ENCODE measurements at regions not wholly inside any gene's neighbourhood (a gene's known extent, or its start where the extent isn't known, plus 50 kb on each side); places are given as distances from the start of the nearest gene placed in this dataset.
"Not testable (repeated sequence)": the region's sequence is repeated elsewhere in the genome, so short reads cannot be mapped to it uniquely, and the experiment has no call there.

DNA sequence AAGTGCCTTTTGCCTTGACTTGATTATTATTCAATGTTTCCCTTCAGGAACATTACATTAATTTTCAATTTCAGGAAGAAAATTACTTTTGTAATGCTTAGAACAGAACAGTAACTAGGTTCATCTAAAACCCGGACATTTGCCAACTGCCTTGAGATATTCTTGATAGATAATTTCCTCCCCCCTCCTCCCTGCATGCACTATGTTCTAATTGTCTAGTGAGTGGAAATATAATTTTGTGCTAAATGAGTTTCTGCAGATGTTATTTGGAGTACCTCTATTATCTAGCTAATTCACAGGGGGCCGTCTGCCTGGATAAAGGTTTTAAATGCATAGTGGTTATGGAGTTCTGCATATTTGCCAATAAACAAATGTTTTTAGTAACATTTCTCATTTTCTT is 200.3 kb upstream of the SLC39A10 start:
- DNase-seq = no peak

DNA sequence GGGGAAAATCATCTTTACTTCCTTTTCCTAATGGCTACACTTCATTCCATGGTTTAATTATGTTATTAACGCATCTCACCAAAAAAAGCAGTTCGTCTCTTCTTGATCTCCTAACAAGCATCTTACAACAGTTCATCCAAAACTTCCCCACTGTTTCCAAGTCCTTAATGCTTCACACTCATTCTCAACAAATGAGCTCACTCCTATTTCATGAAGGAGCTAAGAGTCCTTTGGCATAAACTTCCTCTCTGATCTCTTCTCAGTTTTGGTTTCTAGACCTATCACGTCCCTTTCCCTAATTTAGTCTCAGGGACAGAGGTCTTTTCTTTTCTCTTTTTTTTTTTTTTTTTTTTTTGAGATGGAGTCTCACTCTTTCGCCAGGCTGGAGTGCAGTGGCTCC is 205.9 kb upstream of the SLC39A10 start:
- no peak for DNase-seq

DNA sequence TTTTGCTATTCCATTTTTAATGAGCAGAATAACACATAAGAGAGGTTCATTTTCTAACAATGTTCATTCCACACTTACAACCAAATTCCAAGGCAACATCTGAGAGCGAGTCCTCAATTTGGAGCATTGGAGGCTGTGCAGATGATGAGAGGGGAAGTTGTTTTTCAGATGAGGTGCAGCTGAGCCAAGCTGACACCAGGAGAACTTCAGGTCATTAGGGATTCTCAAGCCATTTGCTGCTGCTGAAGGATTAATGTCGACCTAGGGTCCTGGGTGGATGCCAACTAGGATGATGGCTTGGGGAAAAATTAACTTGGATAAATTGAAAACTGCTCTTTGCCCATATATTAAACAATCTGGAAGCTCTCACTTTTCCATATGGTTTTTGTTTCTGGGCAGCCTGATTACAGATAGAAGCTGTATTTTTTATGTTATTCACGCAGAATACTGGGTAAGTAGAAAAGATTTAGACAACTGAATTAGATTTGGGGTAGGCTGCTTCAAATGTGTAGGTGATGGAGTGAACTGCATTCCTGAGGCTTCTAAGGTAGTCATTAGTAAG is 206.4 kb upstream of the SLC39A10 start:
- no peak for DNase-seq

DNA sequence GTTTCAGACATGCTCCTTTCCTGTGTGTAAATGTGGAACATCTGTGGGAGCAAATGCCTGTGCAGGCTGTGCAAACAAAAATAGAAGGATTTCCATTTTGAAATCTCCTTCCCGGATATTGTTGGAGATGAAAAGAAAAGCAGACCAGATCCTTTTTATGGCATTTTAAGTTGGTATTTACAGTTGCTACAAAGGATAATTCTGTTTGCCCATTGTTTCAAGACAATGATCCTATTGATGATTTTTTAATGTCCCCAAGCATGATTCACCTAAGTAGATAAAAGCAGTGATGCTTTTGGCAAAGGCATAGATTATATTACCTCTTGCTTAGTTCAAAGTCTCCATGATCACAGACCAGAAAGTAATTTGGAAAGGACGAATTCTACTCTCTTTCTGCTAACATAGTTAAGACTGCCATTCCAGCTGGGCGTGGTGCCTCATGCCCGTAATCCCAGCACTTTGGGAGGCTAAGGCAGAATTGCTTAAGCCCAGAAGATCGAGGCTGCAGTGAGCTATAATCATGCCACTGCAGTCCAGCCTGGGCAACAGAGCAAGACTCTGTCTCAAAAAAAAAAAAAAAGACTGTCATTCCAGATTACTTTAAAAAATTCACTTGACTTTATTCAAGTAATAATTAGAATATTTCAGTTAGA is 209.6 kb upstream of the SLC39A10 start:
- DNase-seq = no peak

DNA sequence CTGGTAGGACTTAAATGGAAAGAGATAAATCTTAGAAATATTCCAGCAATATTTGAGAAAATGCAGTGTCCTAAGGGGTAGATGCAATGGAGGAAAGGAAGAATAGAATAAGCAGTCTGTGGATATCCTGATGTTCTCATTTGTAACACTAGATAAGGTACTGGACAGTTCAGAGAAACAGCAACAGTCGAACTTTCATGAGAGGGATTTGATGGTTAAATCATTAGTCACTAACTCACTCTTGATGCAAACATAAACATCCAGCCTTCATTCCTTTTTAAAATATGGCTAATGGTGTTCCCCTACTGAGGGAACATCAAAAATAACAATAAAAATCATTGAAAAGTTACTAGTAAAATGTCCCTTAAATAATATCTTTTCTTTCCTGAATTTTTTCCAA is 211.4 kb upstream of the SLC39A10 start:
- DNase-seq = no peak

DNA sequence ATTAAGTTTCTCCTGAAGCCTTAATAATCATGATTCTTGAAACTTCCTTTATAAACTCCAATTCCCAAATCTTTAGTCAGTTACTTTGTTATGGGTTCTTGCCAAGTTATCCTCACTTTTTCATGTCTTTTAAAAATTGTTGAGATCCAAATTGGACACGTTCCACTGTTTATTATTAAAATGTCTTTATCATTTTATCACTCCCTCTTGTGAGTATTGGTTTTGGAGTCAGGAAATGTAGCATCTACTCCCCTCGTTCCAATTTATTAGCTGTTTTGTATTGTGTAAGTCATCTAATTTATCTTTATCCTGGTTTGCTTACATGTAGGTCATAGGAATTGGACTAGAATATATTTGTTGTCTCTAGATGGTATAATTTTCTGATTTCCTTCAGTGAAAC is 213.1 kb upstream of the SLC39A10 start:
- no peak for DNase-seq

DNA sequence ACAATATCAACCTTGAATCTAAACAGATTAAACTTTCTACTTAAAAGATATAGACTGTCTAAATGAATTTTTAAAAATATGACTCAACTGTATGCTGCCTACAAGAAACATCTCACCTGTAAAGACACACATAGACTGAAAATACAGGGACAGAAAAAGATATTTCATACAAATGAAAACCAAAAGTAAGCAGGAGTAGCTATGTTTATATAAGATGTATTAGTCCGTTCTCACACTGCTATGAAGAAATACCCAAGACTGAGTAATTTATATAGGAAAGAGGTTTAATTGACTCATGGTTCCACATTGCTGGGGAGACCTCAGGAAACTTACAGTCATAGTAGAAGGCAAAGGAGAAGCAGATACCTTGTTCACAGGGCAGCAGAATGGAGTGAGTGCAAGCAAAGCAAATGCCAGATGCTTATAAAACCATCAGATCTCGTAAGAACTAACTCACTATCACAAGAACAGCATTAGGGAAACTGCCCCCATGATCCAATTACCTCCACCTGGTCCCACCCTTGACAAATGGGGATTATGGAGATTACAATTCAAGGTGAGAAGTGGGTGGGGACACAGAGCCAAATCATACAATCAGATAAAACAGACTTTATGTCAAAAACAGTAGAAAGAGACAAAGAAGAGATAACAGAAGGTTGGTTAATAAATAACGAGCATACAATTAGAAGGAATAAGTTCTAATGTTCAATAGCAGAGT is 214.4 kb upstream of the SLC39A10 start:
- peak; percentile 30 for DNase-seq

DNA sequence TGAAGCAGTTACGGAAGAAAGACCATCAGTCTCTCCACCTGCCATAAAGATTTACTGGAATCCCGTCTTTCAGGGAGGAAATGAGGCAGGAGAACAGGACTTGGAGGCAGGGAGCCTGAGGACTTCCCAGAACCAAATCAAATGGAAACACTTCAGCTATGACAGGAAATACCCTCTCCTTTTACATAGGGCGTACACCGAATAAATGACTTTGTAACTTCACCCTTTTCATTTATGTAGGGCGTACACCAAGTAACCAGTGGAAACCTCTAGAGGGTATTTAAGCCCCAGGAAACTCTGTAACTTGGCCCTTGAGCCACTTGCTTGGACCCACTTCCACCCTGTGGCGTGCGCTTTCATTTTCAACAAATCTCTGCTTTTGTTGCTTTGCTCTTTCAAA is 218.3 kb upstream of the SLC39A10 start:
- no peak for DNase-seq

DNA sequence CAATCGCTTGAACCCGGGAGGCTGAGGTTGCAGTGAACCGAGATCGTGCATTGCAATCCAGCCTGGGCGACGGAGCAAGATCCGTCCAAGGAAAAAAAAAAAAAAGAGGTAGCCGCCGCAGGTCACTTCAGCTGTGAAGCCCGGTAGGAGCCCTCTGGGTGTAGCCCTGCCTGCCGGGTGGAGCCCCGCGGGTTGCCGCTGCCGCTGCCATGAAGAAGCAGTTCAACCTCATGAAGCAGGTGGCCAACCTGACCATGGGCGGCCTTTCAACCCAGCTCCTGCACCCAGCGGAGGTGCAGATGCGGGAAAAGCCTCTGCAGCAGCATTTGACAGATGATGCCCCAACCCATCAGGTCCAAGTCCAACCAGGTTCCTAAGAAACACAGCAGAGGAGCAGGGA is 219.5 kb upstream of the SLC39A10 start:
- no peak for DNase-seq

DNA sequence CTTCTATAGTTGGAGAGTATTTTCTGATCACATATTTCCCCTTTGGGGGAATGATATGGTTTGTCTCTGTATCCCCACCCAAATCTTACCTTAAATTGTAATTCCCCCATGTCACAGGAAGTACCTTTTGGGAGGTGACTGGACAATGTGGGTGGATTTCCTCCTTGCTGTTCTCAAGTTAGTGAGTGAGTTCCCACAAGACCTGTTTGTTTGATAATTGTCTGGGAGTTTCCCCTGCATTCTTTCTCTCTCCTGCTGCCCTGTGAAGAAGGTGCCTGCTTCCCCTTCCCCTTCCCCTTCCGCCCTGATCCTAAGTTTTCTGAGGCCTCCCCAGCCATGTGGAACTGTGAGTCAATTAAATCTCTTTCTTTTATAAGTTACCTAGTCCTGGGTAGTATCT is 222.7 kb upstream of the SLC39A10 start:
- no peak for DNase-seq

DNA sequence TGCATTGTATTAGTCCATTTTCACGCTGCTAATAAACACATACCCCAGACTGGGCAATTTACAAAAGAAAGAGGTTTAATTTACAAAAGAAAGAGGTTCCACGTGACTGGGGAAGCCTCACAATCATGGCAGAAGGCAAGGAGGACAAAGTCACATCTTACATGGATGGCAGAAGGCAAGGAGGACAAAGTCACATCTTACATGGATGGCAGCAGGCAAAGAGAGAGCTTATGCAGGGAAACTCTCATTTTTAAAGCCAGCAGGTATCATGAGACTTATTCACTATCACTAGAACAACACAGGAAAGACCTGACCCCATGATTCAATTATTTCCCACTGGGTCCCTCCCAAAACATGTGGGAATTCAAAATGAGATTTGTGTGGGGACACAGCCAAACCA is 223.3 kb upstream of the SLC39A10 start:
- DNase-seq = not testable (repeated sequence)

DNA sequence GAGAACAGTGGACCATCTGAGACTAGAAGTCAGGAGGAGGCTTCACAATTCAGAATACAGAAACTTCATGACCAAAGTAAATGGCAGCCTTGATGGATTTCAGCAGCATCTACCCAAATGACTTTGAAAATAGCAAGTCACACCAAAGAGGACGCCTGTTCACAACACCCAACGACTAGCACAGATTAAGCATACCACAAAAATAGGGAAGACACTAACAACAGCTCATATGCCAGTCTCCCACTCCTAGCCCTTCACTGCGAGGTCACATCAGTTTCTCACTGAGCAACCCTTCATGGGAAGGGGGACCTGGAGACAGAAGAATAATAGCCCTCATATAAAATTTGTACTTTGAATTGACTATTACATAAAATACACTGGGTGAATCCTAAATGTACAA is 228.4 kb upstream of the SLC39A10 start:
- DNase-seq = no peak

DNA sequence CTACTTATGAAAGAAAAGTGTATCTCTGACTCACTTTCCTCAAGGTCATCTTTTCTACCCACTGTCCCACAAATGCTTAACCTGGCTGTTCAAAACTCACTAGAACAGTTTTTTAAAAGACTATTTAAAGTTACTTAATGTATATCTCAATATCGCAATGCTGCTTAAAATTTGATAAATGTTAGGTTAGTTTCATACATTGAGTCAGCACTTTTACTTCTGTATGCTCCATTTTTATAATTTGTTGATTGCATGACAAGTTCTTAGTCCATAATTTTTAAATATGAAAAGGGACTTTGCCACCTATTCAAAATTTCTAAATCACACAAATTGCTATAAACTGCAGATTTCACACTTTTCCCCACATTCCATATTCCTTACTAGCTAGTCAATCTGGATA is 231.7 kb upstream of the SLC39A10 start:
- no peak for DNase-seq

DNA sequence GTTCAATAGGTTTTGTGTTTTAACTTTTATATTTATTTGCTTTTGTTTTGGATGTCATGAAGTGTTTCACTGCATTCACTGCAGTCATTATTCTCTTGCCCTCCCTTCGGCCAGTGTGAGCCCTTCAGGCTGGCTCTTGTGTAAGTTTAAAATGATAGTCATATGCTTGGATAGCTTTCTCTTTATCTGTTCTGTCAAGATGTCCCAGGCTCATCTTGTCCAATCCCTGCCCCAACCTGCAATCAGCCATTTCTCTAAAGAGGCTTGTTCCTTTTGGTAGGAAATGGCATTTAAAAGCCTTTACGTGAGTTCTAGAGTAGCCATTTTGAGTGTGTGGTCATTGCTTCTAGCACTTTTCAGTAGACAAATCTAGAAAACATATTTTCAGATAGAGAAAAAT is 238.0 kb upstream of the SLC39A10 start:
- DNase-seq = no peak

DNA sequence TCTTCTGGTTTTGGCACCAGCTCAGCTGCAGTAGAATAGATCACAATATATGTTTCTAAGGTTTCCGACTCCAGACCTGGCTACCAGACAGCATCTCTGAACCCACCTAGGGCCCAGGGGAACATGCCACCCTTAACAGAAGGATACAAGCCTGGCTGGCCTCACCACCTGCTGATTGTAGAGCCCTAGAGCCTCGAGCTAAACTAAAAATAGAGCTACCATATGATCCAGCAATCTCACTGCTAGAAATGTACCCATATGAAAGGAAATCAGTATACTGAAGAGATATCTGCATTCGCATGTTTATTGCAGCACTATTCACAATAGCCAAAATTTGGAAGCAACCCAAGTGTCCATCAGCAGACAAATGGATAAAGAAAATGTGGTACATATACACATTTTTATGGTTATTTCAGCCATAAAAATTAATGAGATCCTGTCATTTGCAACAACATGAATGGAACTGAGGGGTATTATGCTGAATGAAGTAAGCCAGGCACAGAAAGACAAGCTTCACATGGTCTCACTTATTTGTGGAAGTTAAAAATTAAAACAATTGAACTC is 242.4 kb upstream of the SLC39A10 start:
- no peak for DNase-seq

DNA sequence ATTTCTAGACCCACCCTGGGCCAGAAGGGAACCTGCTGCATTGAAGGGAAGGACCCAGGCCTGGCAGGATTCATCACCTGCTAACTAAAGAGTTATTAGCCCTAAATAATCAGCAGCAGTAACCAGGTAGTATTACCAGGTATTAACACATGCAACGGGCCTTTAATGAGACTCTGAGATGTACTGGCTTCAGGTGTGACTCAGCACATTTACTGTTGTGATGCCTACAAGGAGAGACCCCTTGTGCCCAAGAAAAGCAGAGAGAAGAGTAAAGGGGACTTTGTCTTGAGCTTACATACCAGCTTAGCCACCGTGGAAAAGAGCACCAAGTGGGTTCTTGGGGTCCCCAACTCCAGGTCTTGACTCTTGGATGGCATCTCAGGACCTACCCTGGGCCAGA is 243.1 kb upstream of the SLC39A10 start:
- no peak for DNase-seq

DNA sequence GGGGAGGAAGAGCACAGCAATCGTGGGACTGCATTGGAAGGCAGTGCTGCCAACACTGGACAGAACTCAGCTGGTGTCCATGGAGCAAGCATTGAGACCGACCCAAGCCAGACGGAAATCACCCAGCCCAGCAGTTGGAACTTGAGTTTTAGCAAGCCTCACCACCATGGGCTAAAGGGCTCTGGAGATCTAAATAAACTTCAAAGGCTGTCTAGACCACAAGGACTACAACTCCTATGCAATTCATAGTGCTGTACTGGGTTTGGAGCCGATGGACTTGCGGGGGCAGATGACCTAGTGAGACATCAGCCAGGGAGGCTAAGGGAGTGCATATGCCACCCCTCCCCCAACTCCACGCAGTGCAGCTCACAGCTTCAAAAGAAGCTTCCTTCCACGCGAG is 243.6 kb upstream of the SLC39A10 start:
- DNase-seq = no peak

DNA sequence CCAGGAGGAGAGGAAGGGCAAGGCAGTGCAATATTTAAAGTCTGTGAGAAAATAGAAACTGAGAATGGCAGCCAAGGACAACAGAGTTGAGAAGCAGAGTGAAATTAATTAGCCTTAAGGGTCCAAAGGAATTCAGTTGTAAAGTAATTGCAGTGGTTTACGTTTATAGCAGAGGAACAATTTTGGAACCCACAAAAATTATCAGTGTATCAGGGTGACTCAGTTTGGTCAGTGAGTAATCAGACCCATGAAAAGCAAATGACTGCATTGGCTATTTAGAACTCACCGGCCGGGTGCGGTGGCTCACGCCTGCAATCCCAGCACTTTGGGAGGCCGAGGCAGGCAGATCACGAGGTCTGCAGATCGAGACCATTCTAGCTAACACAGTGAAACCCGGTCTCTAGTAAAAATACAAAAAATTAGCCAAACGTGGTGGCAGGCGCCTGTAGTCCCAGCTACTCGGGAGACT is 245.8 kb upstream of the SLC39A10 start:
- peak; percentile 11 for DNase-seq

DNA sequence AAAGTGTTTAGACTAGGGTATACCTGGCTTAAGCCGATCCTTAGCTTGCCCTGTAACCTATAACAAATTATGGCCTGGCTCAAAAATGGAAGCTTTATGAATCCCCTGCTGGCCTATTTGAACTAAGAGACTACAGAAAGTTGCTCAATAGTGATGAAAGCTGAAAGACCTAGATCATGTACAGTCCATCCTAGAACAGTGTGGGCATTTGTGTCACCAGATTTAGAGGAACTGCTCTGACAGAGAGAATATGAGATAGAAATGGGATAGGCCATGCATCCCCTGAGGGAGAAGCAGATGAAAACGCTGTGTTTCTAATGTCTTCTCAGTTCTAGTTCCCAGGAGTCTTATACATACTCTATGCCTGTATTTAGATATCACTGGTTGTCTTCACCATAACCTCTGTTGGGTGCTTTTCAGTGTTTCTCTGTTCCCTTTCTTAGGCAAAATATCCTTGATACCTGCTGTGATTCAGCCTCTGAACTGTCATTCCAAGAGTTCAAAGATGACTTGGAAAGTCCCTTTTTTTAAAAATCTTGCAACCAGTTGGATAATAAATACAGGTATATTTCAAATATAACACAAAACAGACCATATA is 246.9 kb upstream of the SLC39A10 start:
- no peak for DNase-seq

DNA sequence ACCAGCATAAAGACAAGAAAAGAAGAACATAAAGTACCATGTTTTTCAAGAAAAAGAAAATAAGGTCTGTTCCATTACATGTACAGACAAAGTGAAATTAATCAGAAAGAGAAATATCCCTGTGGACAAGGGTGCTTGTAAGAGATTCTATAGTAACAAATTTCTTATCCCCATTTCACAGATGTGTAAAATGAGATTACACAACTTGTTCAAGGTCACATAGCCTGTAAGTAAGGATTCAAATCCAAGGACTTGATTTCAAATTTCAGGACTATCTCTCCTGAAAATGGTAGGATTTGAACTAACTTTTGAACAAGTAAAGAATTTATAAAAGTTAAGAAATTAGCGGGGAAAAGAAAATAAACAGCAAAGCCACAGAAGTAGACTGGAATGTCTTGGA is 248.2 kb upstream of the SLC39A10 start:
- no peak for DNase-seq

DNA sequence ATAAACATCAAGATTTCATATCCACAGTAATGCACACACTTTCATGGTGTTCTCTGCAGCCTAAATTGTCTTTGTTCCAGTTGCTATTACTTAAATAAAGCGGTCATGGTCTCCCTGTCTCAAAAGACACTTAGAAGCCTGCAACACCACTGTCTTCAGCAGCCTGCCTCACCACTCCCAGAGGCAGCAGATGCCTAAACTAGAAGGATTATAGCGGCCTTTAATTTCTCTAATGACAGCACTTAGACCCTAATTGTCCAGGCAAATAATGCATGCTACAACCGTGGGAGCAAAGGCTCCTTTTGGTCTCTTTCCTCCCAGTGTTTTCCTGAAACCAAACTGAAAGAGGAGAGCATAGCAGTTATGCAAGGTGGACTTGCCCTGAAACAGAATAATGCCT is 248.8 kb upstream of the SLC39A10 start:
- no peak for DNase-seq

DNA sequence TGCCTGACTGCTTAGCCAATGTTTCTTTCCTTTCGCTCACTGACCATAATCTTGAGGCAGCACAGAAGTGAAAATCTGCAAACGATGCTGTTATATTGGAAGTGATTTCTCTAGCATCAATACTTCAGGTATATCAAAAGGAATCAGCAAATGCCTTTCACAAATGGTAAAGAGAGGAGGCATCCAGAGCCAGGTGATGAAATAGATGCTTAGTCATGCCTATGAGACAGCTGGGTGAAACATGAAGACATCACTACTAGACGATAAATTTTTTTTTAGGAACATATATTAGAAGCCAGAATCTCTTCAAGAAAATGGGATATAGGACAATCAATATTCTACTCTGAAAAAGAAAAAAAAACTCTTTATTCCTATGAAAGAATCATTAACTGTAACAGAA is 249.2 kb upstream of the SLC39A10 start:
- DNase-seq = no peak

DNA sequence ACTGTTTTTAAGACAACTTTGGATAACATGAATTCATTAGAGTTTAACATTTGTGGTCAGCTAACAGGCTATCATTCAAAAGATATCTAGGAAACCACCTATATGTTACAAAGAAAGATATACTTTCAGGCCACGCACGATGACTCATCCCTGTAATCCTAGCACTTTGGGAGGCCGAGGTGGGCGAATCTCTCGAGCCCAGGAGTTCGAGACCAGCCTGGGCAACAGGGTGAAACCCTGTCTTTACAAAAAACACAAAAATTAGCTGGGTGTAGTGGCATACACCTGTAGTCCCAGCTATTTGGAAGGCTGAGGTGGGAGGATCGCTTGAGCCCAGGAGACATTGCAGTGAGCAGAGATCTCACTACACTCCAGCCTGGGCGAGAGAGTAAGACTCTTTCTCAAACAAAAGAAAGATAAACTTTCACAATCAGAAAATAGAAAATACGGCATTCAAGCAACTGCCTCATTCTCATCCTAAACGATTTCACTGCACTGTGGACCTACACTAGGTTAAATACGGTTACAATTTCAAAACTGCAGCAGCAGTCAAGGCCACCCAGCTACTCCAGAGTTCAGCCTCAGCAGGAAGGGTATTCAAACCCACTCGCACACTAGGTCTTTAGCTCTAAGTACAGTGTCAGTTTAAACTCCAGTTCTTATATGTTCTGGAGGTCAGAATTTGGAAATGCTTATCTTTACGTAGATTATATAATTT is 250.0 kb upstream of the SLC39A10 start:
- peak; percentile 28 for DNase-seq

All from activated CD4-positive, alpha-beta T cell treated with anti-CD3 and anti-CD28 coated beads, Interleukin-2, Interleukin-6, amounts not matched to agents 100 ng/mL and 50 ng/mL, durations not matched to agents 16 hours and 8 hours (primary cell).